ENCODE measurements at regions not wholly inside any gene's neighbourhood (a gene's known extent, or its start where the extent isn't known, plus 50 kb on each side); places are given as distances from the start of the nearest gene placed in this dataset.

- Histone ChIP-seq H2BK120ac (ENCODE audit: low read depth, low read length, poor library complexity, severe bottlenecking) (no peak overlapping the region), H3T11ph (ENCODE audit: low read length) (no peak overlapping the region), H2BK5ac (ENCODE audit: insufficient read length, low read length) (no peak overlapping the region), H3K23me2 (ENCODE audit: insufficient read length, low read depth, low read length, poor library complexity, severe bottlenecking) (no peaks in the 10 kb centered on the region), H4K8ac (replicated peaks; ENCODE audit: insufficient read length, low read depth, low read length) (no peak overlapping the region), H3K79me2 (ENCODE audit: insufficient read depth, low read length) (no peaks in the 10 kb centered on the region), H3K79me1 (ENCODE audit: insufficient read depth, low read depth, low read length, poor library complexity, severe bottlenecking) (no peaks in the 10 kb centered on the region), H3K18ac (ENCODE audit: insufficient read length, low read depth, low read length) (no peak overlapping the region), H2BK12ac (ENCODE audit: insufficient read length, low read depth, low read length) (no peak overlapping the region), H4K91ac (ENCODE audit: insufficient read length, low read depth, low read length) (no peak overlapping the region), H3K14ac (ENCODE audit: insufficient read depth, low read length) (no peak overlapping the region), H2BK15ac (ENCODE audit: low read depth, low read length) (no peak overlapping the region), H2AFZ (ENCODE audit: low read length) (no peak overlapping the region), H3K56ac (ENCODE audit: insufficient read length, low read depth, low read length) (no peak overlapping the region), H3K27ac (ENCODE audit: insufficient read length, low read depth, low read length) (no peak overlapping the region), H4K5ac (ENCODE audit: insufficient read length, low read depth, low read length) (no peak overlapping the region), H3K9me3 (ENCODE audit: control insufficient read depth, low read depth, low read length) (no peaks in the 10 kb centered on the region), H4K20me1 (ENCODE audit: control insufficient read depth, insufficient read depth, insufficient read length) (no peaks in the 10 kb centered on the region), H3K4me1 (ENCODE audit: insufficient read depth, low read length) (no peaks in the 10 kb centered on the region), H3K4ac (ENCODE audit: low read depth, low read length) (no peak overlapping the region), H3K27me3 (ENCODE audit: insufficient read depth, low read length) (no peaks in the 10 kb centered on the region), H2BK20ac (ENCODE audit: low read depth, low read length, poor library complexity, severe bottlenecking) (no peak overlapping the region), H3K23ac (ENCODE audit: insufficient read length, low read depth, low read length) (no peak overlapping the region), H3K9ac (ENCODE audit: extremely low read depth, insufficient read length, low read length) (no peak overlapping the region), H3K4me2 (ENCODE audit: insufficient read depth, insufficient read length, low read length) (no peak overlapping the region), H2AK5ac (ENCODE audit: insufficient read length, low read length) (no peak overlapping the region)
- WGBS (ENCODE audit: extremely low coverage, insufficient read length, low lambda C conversion rate) = no CpG with 5 or more reads among the region's 2 CpGs
- H3K27ac Mint-ChIP-seq = no peak overlapping the region
- H3K4me3 Mint-ChIP-seq = no peak overlapping the region
- no peak for DNase-seq
- no peaks in the 10 kb centered on the region for H3K9me3 Mint-ChIP-seq
- no peaks in the 10 kb centered on the region for H3K36me3 Mint-ChIP-seq (ENCODE audit: insufficient read depth in 1 of 3, low read depth in 3 of 3)
- H3K27me3 Mint-ChIP-seq (ENCODE audit: low read depth) = no peaks in the 10 kb centered on the region
- no peaks in the 10 kb centered on the region for H3K4me1 Mint-ChIP-seq
- TF ChIP-seq, protein P1, sequence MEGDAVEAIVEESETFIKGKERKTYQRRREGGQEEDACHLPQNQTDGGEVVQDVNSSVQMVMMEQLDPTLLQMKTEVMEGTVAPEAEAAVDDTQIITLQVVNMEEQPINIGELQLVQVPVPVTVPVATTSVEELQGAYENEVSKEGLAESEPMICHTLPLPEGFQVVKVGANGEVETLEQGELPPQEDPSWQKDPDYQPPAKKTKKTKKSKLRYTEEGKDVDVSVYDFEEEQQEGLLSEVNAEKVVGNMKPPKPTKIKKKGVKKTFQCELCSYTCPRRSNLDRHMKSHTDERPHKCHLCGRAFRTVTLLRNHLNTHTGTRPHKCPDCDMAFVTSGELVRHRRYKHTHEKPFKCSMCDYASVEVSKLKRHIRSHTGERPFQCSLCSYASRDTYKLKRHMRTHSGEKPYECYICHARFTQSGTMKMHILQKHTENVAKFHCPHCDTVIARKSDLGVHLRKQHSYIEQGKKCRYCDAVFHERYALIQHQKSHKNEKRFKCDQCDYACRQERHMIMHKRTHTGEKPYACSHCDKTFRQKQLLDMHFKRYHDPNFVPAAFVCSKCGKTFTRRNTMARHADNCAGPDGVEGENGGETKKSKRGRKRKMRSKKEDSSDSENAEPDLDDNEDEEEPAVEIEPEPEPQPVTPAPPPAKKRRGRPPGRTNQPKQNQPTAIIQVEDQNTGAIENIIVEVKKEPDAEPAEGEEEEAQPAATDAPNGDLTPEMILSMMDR (conservative IDR thresholded peaks at IDR 0.05) = no peak
Observed at GRCh38 chr12:89801284-89801683, 92.6 kb upstream of the ATP2B1 start.

All from H9 (cell line).